SK-N-SH (cell line): ENCODE measurements at regions not wholly inside any gene's neighbourhood (a gene's known extent, or its start where the extent isn't known, plus 50 kb on each side); places are given as distances from the start of the nearest gene placed in this dataset.

Source experiments
- CTCF ChIA-PET: fragments of 300-600, 350-600 bp; formaldehyde crosslinking; extraction: SDS; loops from one replicate; lab custom pipeline; 2021; lab: Yijun Ruan, JAX
- POLR2A ChIA-PET: fragments of 350-600 bp; sonication (Branson Sonifier 250); formaldehyde crosslinking; extraction: SDS; loops from one replicate; lab custom pipeline; 2020; ENCODE audit warnings: antibody characterized with exemption, inconsistent platforms; lab: Yijun Ruan, JAX
- DNase-seq: peaks from one replicate; pipeline ENCODE4 v3.0.0; 2012
- H2AFZ ChIP-seq: fragments of 200-600 bp; sonication (generic); 2 replicates; pipeline ENCODE4 v1.8.1; 2016; ENCODE audit warnings: antibody characterized with exemption, mild to moderate bottlenecking, low read depth
- H3F3A ChIP-seq: fragments of 200-600 bp; sonication (generic); replicated peaks from 2 replicates; pipeline ENCODE3; 2016; ENCODE audit warnings: antibody characterized with exemption, mild to moderate bottlenecking; ENCODE audit not compliant: insufficient read depth
- H3K27ac ChIP-seq, 2 experiments: fragments of 200-500 bp in 1 of 2; fragments of 200-600 bp in 1 of 2; sonication (Bioruptor generic) in 1 of 2; sonication (generic), shearing (Covaris generic) in 1 of 2; 2 replicates each; pipeline versions ENCODE4 v1.5.1 to v1.6.1; 2014 to 2016; ENCODE audit warnings: low read depth in 2 of 2, inconsistent platforms in 1 of 2, low read length in 1 of 2, mild to moderate bottlenecking in 1 of 2, mixed read lengths in 1 of 2
- H3K27me3 ChIP-seq: fragments of 200-600 bp; sonication (generic), shearing (Covaris generic); 2 replicates; pipeline ENCODE4 v1.6.1; 2016; ENCODE audit warnings: mixed run types; ENCODE audit not compliant: insufficient read depth
- H3K36me3 ChIP-seq, 2 experiments: fragments of 200-500 bp in 1 of 2; fragments of 200-600 bp in 1 of 2; sonication (Bioruptor generic) in 1 of 2; sonication (generic) in 1 of 2; replicated peaks in 1 of 2; 2 replicates each; pipeline versions ENCODE3 to v1.5.1; 2014 to 2016; ENCODE audit warnings: low read length in 1 of 2, mild to moderate bottlenecking in 1 of 2; ENCODE audit not compliant: insufficient read depth in 2 of 2, control insufficient read depth in 1 of 2
- H3K4me1 ChIP-seq, 2 experiments: fragments of 200-500 bp in 1 of 2; fragments of 200-600 bp in 1 of 2; sonication (Bioruptor generic) in 1 of 2; sonication (generic), shearing (Covaris generic) in 1 of 2; 2 replicates each; pipeline versions ENCODE4 v1.5.1 to v1.6.1; 2014 to 2016; ENCODE audit warnings: low read depth in 1 of 2, low read length in 1 of 2, mixed run types in 1 of 2; ENCODE audit not compliant: insufficient read depth in 2 of 2, control insufficient read depth in 1 of 2
- H3K4me2 ChIP-seq: fragments of 200-600 bp; sonication (generic), shearing (Covaris generic); 2 replicates; pipeline ENCODE4 v1.6.1; 2017; ENCODE audit warnings: mixed run types
- H3K4me3 ChIP-seq, 2 experiments: fragments of 200-500 bp in 1 of 2; fragments of 200-600 bp in 1 of 2; sonication (Bioruptor generic) in 1 of 2; sonication (generic), shearing (Covaris generic) in 1 of 2; 2 replicates each; pipeline versions ENCODE4 v1.5.1 to v1.8.1; 2014 to 2016; ENCODE audit warnings: low read depth in 2 of 2, inconsistent platforms in 1 of 2, low read length in 1 of 2, mild to moderate bottlenecking in 1 of 2, mixed read lengths in 1 of 2, moderate library complexity in 1 of 2
- H3K79me2 ChIP-seq: fragments of 200-600 bp; sonication (generic); 2 replicates; pipeline ENCODE4 v1.8.1; 2017; ENCODE audit warnings: mild to moderate bottlenecking; ENCODE audit not compliant: insufficient read depth
- H3K9ac ChIP-seq: fragments of 200-600 bp; sonication (generic); 2 replicates; pipeline ENCODE4 v1.6.1; 2017; ENCODE audit warnings: mixed run types
- H3K9me2 ChIP-seq: fragments of 200-600 bp; sonication (generic); 2 replicates; pipeline ENCODE4 v1.6.1; 2017; ENCODE audit warnings: mixed run types
- H3K9me3 ChIP-seq: fragments of 200-600 bp; sonication (generic); 2 replicates; pipeline ENCODE4 v1.6.1; 2017; ENCODE audit warnings: mixed run types, mild to moderate bottlenecking, moderate library complexity
- H4K20me1 ChIP-seq: fragments of 200-600 bp; sonication (generic); 2 replicates; pipeline ENCODE4 v1.6.1; 2017; ENCODE audit warnings: mild to moderate bottlenecking, mixed run types; ENCODE audit not compliant: insufficient read depth
- FOXM1 ChIP-seq: IDR thresholded peaks from 2 replicates; pipeline ENCODE4 v1.4.0; 2012; ENCODE audit warnings: low read depth, mild to moderate bottlenecking
- JUND ChIP-seq: IDR thresholded peaks from 2 replicates; pipeline ENCODE4 v1.4.0; 2012
- MEF2A ChIP-seq: IDR thresholded peaks from 2 replicates; pipeline ENCODE4 v1.4.0; 2012; ENCODE audit warnings: low read depth, borderline replicate concordance
- POLR2AphosphoS5 ChIP-seq: IDR thresholded peaks from 2 replicates; pipeline ENCODE4 v1.6.1; 2012; ENCODE audit warnings: low read depth, low read length
- SIN3A ChIP-seq: IDR thresholded peaks from 2 replicates; pipeline ENCODE4 v1.6.1; 2012; ENCODE audit warnings: low read depth, mild to moderate bottlenecking, low read length, moderate library complexity, borderline replicate concordance
- TF ChIP-seq, protein P1 (sequence below): IDR thresholded peaks from 2 replicates; pipeline ENCODE4 v1.4.0; 2012; ENCODE audit warnings: low read depth, borderline replicate concordance
- TF ChIP-seq, protein P2 (sequence below): fragments of 150-350 bp; IDR thresholded peaks from 2 replicates; pipeline ENCODE4 v1.6.1; 2017; ENCODE audit warnings: antibody characterized with exemption, low read length, low read depth, borderline replicate concordance
- TF ChIP-seq, protein P3 (sequence below): IDR thresholded peaks from 2 replicates; pipeline ENCODE4 v1.6.1; 2012; ENCODE audit warnings: mild to moderate bottlenecking, low read depth, low read length, moderate library complexity
- TF ChIP-seq, protein P4 (sequence below): IDR thresholded peaks from 2 replicates; pipeline ENCODE4 v1.4.0; 2012; ENCODE audit warnings: low read depth, borderline replicate concordance
- TF ChIP-seq, protein P5 (sequence below): fragments of 150-350 bp; IDR thresholded peaks from 2 replicates; pipeline ENCODE4 v1.6.1; 2016; ENCODE audit warnings: mild to moderate bottlenecking, low read depth, low read length

DNA sequence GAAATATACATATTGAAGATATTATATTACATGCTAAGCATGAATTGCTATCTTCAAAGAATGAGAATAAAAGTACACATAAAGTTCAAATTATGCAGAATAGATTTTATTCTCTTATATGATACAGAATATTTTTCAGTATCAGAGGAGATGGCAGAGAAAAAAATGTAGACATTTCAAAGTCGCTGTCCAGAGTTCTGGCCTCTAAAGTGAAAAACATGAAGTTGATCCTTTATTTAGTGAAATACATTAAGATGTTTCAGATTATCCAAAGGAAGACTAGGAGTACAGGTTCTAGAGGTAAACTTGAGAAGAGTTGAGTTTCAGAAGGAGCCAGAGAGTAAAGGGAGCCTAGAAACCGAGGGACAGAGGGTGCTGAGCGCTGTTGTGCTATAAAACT, 303.6 kb downstream of the UTP18 start (continued):
- TF ChIP-seq, protein P1, sequence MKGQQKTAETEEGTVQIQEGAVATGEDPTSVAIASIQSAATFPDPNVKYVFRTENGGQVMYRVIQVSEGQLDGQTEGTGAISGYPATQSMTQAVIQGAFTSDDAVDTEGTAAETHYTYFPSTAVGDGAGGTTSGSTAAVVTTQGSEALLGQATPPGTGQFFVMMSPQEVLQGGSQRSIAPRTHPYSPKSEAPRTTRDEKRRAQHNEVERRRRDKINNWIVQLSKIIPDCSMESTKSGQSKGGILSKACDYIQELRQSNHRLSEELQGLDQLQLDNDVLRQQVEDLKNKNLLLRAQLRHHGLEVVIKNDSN, result no peak
- TF ChIP-seq, protein P2, sequence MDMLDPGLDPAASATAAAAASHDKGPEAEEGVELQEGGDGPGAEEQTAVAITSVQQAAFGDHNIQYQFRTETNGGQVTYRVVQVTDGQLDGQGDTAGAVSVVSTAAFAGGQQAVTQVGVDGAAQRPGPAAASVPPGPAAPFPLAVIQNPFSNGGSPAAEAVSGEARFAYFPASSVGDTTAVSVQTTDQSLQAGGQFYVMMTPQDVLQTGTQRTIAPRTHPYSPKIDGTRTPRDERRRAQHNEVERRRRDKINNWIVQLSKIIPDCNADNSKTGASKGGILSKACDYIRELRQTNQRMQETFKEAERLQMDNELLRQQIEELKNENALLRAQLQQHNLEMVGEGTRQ, result no peak
- TF ChIP-seq, protein P3, sequence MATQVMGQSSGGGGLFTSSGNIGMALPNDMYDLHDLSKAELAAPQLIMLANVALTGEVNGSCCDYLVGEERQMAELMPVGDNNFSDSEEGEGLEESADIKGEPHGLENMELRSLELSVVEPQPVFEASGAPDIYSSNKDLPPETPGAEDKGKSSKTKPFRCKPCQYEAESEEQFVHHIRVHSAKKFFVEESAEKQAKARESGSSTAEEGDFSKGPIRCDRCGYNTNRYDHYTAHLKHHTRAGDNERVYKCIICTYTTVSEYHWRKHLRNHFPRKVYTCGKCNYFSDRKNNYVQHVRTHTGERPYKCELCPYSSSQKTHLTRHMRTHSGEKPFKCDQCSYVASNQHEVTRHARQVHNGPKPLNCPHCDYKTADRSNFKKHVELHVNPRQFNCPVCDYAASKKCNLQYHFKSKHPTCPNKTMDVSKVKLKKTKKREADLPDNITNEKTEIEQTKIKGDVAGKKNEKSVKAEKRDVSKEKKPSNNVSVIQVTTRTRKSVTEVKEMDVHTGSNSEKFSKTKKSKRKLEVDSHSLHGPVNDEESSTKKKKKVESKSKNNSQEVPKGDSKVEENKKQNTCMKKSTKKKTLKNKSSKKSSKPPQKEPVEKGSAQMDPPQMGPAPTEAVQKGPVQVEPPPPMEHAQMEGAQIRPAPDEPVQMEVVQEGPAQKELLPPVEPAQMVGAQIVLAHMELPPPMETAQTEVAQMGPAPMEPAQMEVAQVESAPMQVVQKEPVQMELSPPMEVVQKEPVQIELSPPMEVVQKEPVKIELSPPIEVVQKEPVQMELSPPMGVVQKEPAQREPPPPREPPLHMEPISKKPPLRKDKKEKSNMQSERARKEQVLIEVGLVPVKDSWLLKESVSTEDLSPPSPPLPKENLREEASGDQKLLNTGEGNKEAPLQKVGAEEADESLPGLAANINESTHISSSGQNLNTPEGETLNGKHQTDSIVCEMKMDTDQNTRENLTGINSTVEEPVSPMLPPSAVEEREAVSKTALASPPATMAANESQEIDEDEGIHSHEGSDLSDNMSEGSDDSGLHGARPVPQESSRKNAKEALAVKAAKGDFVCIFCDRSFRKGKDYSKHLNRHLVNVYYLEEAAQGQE, result no peak
- no peak for TF ChIP-seq POLR2AphosphoS5
- TF ChIP-seq, all 33 proteins: peak for 0

DNA sequence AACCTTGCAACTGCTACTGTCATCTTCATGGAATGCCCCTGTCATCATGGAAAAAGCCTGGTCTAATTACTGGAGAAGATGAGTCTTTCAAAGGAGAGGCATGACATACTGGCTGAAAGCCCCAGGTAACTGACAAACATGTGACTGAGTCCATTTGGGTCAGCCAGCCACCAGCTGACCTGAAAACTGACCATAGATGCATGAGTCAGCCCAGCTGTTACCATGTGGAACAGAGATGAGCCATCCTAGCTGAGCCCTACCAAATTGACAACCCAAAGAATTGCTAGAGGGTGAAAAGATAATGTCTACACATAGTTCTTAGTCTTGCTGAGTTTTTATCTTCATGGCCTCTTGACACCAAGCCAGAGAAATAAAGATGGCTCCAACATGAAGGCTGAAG, 311.8 kb downstream of the UTP18 start:
- Histone ChIP-seq H4K20me1 (no peaks in the 10 kb centered on the region), H3K27ac (no peak overlapping the region), H3K9me3 (no peaks in the 10 kb centered on the region), H2AFZ (no peak overlapping the region), H3F3A (no peaks in the 10 kb centered on the region), H3K9me2 (no peaks in the 10 kb centered on the region), H3K4me1 (no peaks in the 10 kb centered on the region), H3K36me3 (no peaks in the 10 kb centered on the region), H3K27me3 (no peaks in the 10 kb centered on the region), H3K9ac (no peak overlapping the region), H3K79me2 (no peaks in the 10 kb centered on the region), H3K4me3 (no peak overlapping the region), H3K4me2 (no peak overlapping the region)
- ChIA-PET CTCF (interaction anchor here (1.5 kb wide), 1 partner anchor 9 kb away, joined by 3 read pairs; no protein-coding TSS in a partner anchor), POLR2A (no interaction called here)
- DNase-seq, result no peak
- TF ChIP-seq JUND (no peak), FOXM1 (no peak), MEF2A (no peak), SIN3A (no peak)
- TF ChIP-seq, protein P4, sequence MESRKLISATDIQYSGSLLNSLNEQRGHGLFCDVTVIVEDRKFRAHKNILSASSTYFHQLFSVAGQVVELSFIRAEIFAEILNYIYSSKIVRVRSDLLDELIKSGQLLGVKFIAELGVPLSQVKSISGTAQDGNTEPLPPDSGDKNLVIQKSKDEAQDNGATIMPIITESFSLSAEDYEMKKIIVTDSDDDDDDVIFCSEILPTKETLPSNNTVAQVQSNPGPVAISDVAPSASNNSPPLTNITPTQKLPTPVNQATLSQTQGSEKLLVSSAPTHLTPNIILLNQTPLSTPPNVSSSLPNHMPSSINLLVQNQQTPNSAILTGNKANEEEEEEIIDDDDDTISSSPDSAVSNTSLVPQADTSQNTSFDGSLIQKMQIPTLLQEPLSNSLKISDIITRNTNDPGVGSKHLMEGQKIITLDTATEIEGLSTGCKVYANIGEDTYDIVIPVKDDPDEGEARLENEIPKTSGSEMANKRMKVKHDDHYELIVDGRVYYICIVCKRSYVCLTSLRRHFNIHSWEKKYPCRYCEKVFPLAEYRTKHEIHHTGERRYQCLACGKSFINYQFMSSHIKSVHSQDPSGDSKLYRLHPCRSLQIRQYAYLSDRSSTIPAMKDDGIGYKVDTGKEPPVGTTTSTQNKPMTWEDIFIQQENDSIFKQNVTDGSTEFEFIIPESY, result no peak
- TF ChIP-seq, protein P5, sequence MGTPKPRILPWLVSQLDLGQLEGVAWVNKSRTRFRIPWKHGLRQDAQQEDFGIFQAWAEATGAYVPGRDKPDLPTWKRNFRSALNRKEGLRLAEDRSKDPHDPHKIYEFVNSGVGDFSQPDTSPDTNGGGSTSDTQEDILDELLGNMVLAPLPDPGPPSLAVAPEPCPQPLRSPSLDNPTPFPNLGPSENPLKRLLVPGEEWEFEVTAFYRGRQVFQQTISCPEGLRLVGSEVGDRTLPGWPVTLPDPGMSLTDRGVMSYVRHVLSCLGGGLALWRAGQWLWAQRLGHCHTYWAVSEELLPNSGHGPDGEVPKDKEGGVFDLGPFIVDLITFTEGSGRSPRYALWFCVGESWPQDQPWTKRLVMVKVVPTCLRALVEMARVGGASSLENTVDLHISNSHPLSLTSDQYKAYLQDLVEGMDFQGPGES, result no peak
